Posterior vena cava (tissue), 2 donors: ENCODE measurements at regions not wholly inside any gene's neighbourhood (a gene's known extent, or its start where the extent isn't known, plus 50 kb on each side); places are given as distances from the start of the nearest gene placed in this dataset.

ENCODE experiments used
- DNase-seq: peaks from one replicate; pipeline ENCODE4 v3.0.0-alpha.2; 2020; ENCODE audit warnings: low spot score
- intact Hi-C, 2 donors: fragments of 100-400 bp; cut with DNase I; formaldehyde crosslinking; loops; one replicate each; pipeline versions ENCODE4 v1.14.1 to v1.14.2; 2022 to 2023
- donor health status: DM: yes; HTN: yes; CAD: no.
- donor health status: DM: yes; HTN: yes; CAD: no.

DNA sequence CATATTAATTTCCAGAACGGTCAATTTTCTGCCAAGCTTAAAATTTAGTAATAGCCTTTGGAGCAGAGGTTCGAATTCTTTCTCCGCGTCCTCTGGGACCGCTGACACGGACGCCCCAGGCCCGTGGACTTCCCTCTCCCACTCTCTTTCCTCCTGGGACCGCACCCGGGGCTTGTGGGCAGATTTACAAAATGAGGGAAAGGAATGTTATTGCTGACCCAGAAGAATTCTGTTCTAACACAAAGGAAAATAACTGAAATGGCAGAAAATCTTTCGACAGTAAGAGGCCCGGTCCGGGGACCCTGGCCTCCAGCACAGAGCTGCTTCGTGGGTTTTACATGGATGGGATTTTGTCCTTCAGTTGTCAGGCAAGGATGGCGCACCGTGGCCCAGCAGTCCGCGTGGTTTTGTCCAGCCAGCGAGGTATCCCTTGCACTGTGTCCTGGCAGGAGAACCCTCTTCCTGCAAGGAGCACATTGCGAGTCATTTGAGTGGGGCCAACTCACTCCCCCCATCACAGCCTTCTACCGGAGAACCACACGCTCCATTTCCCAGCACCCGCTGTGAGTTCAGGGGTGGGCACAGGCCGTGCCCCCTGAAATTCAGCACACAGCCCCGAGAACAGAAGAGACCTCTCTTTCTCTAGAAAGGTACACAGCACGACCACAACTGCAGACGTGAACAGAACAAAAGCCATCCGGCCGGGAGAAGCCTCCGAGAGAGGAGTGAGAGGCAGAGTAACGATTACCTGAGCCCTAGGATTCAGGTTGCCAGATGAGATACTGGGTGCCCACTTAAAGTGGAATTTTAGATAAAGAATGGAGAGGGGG lies 106.0 kb upstream of the AFDN start:
- intact Hi-C loops, result no loop called here
- DNase-seq, result no peak

DNA sequence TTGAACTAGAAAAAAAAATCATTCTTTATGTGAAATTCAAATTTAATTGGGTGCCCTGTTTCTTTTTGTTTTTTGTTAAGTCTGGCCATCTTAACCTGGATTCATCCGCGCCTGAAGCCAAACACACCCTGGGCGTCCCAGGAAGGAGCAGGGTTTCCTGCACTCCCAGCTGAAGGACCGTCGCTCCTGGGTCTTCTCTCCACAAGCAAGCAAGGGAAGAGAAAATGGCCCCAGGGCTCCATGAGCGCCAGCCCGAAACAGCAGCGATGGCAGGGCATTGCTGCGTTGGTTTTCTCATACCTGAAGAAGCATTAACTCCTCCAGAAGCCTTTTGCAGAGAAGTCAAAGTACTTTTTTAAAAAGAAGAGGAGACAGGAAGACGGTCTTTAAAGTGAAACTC lies 105.4 kb upstream of the AFDN start:
- no peak for DNase-seq
- intact Hi-C loops, result no loop called here

DNA sequence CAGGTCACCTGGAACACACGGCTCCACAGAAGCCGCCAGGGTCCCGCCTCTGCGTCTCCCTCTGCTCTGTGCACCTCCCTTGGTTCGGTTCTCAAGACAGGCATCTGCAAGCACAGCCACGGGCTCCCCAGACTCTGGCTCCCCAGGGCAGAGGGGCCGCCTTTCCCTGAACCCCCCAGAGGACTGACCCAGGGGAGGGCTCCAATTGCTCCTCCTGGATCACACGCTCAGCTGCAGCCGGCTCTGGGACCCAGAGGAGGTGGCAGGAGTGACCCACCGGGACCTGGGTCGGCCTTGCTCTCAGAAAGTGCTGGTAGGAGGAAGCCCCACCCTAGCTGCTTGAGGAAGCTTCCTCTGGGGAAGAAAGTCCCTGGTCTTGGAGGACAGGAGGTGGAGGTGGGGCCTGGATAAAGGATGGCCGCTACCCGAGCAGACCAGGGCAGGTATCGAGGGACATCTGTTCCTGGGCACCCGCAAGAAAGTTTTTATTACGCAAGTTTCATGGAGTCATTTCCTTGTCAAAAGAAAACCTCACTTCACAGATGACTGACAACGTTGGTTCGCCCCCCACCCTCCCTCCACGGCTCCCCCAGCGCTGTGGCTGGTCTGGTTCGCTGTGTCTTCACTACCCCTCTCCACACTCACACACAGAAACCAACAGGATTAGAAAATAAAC lies 103.9 kb upstream of the AFDN start:
- DNase-seq, result no peak
- intact Hi-C loops, result no loop called here

DNA sequence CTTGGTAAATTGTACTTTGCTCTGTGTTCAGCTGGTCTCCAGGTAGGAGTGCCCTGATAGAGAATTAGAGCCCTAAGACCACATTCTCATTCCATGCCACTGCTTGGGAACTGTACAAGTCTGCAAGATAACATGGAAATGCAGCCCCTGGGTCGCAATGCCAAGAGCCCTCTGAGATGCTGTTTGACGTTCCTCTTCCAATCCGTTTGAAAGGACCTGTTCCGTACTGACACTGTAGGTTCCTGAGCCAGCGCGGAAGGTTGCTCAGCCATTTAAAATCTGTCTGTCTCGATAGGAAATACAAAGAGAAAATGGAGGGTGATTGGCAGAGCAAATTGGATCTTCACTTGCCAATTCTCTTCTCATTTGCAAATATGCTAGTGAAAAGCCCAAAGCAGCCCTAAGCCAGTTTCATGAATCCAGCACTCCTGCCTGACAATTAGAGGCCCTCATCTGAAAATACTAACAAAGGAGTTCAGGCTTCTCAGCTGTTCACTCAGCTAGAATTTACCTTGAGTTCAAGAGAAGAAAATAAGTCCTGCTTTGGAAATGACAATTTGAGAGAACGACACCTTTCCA lies 100.6 kb upstream of the AFDN start:
- intact Hi-C loops, result no loop called here

DNA sequence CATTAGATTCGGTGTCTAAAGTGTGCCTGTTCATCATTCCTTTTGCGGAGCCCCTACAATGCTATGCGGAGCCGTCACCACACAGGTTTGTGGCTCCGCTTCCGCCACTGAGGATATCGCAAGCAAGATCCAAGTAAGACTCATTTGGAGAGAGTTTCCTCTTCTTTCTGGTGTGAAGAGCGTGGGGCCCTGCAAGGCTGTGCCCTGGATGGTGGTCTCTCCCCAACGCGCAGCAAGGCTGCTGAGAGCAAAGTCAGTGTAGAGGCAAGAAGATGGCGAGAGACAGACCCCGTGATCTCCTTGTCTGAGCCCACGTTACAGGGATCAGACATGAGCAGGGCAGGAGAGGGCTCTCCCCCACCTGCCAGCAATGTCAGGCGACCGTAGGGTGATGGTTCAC lies 96.3 kb upstream of the AFDN start:
- intact Hi-C loops, result no loop called here
- no peak for DNase-seq

More for the DNA sequence above, 100.6 kb upstream of the AFDN start:
- no peak for DNase-seq

DNA sequence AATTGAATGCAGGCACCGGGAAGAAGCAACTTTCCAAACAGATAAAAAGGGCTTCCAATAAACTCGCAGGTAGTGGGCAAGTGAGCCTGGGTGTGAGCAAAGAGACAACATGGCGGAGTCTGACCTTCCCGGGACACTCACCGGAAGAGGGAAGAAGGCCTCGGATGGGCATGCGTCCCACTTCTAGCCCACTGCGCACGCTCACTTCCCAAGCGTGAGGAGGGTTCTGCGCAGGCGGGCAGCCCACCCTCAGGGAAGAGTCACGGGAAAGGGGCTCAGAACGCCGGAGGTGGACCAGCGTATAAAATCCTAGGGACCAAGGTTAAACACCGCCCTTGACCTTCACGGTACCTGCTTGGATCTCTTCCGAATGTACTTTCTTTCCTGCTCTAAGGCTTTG lies 95.5 kb upstream of the AFDN start:
- DNase-seq, result no peak
- intact Hi-C loops, result no loop called here

DNA sequence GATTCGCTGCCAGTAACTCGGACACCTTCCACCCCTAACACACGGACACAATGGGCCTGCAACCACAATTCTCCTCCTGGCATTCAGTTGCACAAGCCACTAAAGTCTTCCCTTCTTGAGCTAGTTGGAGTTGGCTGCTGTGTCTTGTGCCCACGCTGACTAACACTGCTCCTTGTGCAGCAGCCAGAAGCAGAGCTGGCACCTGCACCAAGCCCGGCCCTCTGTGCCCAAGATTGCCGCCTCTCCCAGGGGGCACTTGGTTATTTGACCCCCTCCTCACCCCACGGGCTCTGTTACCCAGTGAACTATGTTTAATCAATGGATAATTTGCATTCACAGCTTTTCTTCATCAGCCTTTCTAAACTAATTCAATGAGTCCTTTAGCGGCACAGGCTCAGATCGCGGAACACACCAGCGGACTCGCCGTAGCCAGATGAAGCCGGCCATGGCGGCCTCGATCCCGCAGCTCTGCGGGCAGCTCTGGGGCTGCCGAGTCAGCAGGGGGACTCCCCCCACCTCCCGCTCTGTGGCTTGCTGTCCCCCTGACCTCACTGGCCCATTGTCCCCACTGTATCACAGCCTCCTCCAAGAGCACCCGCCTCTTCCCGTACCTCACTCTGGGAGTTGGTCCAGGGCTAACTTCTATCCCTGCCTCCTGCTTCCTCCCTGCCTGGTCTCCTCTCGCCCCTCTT lies 94.8 kb upstream of the AFDN start:
- intact Hi-C loops, result no loop called here
- DNase-seq, result no peak

DNA sequence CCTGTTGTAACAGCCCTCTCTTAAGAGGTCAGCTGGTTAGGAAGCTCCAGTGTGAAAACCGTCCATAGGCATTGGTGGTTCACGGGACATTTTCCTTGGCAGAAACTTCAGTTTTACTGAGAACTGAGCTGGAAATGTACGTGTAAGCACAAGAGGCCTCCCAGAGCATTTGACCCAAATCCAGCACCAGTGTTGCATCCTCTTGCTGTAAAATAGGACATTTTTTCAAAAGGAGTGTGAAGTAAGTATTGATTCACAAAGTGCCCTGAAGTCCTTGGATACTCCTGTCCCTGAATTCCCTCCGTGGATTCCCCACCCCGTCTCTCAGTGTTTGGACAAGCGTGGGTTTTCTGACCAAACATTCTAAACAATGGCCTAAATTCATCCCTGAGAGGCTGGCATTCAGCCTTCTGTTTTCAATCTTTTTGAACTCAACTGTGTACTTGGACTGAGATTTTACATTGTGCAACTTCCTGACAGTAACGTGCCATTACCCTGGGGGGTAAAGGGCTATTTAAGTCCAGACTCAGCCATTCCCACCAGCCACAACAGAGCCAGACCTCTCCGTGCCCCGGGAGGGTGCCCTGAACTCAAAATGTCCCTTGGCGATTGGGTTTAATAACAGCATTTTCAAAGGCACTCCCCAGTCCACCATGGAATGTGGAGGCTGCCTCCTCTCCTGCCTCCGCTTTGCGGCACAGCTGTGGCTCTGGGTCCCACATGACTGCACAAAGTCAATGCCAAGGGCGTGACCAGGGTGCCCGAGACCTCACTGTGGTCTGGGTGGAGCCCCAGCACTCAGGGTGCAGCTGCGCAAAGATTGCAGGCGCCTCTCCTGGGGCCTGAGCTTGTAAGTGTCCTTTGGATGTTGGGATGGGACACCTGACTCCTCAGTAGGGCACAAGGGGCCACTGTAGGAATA lies 92.7 kb upstream of the AFDN start:
- intact Hi-C loops, result no loop called here
- no peak for DNase-seq

DNA sequence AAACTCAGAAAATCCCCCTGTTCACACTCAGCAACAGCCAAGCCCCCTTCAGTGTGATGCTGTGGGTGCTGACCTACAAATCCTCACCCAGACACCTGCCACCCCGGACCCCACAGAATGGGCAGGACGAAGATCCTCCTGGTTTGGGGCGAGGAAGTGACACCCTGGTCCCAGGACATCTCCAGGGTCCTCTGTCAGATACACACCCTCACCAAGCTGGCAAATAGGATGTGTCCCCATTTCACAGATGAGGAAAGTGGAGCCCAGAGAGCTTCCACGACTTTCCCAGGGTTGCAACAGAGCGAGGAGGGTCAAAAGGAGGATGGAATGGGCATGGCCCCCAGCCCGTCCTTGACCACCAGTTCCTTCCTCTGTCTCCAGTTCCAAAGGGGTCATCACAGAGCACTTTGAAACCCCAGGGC lies 92.0 kb upstream of the AFDN start:
- intact Hi-C loops, result no loop called here

DNA sequence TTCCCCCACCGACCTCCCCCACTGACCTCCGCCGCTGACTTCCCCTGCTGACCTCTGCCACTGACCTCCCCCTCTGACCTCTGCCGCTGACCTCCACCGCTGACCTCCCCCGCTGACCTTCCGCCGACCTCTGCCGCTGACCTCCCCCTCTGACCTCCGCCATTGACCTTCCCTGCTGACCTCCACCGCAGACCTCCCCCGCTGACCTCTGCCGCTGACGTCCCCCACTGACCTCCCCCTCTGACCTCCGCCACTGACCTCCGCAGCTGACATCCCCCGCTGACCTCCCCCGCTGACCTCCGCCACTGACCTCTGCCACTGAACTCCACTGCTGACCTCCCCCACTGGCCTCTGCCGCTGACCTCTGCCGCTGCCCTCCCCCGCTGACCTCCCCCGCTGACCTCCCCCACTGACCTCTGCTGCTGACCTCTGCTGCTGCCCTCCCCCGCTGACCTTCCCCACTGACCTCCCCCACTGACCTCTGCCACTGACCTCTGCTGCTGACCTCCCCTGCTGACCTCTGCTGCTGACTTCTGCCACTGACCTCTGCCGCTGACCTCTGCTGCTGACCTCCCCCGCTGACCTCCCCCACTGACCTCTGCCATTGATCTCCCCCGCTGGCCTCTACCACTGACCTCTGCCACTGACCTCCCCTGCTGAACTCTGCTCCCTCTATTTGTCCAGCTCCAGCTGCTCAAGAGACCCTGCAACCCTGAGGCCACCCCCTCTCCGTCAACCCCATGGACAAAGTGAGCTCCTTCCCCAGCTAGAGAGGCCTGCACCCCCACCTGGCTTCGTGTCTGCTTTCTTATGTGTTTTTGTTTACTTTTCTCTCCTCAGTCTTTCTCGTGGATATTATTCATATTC lies 91.4 kb upstream of the AFDN start:
- intact Hi-C loops, result no loop called here
- no peak for DNase-seq

More for the DNA sequence above, 92.0 kb upstream of the AFDN start:
- no peak for DNase-seq

DNA sequence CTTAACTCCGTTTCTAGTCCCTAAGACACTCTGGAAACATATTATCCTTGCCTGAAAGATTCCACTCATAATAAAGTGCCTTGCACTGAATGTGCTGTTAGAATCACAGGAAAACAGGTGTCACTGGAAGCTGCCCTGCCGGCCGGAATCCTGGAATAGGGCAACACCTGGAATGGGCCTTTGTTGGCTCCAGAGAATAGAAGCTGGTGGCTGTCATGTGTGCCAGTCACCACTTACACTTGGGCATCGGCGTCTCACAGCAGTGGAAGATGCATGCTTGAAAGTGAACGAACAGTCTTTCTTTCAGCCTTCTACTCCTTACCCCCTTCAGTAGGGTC lies 90.8 kb upstream of the AFDN start:
- intact Hi-C loops, result no loop called here

DNA sequence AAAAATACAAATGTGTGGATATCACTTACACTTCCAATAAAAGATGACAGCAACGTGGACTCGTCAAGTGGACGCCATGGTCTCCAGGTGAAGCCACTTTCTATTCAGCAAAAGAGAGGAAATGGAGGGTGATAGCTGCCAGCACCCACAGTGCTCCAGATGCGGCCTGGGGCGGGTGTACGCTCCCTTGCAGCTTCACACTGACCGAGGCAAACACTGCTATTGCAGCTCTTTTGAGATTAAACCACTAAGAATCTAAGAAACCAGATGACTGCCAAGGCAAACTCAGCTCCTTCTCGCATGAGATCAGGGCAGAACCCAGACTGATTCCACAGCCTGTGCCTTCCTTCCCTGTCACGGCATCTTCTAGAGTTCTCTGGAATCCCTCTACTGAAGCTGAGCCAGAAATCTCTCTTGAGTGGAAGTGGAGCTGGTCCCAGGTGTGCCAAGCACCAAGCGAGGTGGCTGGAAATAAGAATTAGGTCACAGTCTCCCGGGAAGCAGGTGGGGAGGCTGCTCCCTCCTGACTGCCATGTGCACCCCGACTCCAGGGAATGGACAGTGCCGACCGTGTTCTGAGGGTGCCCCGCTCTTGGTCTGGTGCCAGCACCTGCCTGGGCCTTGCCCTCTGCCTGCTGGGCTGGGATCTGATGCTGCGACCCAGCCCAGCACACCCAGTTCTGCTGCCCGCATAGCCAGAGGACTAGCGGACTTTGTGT lies 90.1 kb upstream of the AFDN start:
- DNase-seq, result no peak
- intact Hi-C loops, result no loop called here

More for the DNA sequence above, 90.8 kb upstream of the AFDN start:
- DNase-seq, result no peak

DNA sequence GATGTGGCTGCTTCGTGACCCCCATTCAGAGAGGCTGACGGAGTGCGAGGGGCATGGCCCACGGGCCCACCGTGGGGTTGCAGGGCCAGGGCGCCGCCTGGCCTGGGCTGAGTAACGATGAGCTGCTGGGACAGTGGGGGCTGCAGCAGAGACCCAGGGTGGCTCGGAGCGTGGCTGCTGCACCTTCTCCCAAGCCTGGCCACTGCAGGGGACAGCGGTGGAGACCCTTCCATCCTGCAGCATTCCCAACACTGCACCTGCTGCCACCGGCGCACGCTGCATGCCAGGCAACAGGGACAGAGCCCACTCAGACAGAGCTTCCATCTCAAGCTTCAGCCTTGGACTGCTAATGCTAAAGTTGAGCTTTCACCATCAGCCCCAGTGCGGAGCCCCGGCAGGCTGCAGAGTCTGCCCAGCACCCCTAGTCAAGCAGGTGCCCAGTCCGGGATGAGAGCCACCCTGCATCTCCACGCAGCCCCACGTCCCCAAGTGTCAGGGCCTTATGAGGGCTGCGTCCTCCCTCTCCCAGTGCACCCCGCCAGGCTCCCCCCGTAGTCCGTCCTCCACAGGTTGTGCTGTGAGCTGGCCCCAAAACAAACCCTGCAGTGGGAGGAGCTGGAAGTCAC lies 89.4 kb upstream of the AFDN start:
- no peak for DNase-seq
- intact Hi-C loops, result no loop called here

DNA sequence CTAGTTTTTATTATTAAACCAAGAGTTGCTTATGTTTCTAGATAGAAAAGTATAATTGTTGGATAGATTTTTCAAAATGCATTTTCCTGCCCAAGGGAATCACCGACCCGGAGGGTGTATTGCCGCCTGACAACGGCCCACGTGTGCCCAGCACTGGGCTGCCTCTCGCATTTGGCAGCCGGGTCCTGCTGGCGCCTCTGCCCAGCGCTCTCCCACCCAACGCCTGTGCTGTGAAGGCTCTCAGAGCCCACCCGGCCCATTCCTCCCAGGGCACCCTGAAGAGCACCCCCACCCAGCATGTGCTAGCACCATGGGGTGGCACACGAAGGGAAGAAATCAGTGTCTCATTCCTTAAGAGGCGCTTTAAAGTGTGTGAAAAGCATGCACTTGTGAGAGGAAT lies 88.3 kb upstream of the AFDN start:
- intact Hi-C loops, result no loop called here
- no peak for DNase-seq

DNA sequence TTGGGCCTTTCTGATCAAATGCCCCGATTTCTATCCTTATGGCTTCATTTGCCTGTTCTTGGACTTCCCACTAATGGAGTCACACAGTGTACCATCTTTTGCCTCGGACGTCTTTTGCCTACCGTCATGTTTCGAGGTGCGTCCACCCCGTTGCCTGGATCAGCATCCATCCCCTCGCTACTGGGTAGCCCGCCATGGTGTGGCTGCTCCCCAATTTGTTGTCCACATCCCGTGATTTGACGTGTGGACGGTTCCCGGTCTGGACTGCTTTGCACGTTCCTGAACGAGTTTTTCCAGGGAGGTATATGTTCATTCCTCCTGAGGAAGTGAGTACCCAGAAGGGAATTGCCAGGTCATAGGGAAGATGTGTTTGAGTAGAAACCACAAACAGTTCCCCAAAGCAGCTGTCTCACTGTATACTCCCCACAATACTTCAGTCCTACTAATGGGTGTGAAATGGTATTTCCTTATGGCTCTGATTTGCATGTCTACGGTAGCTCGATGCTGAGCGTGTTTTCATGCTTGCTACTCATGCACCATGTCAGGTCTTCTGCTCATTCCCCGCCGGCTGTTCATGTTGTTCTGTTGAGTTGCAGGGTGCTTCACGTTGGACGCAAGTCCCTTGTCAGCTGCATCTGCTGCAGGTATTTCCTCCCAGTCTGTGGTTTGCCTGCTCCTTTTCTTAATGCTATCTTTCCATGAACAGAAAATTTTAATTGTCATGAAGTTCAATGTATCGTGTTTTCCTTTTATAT lies 86.8 kb upstream of the AFDN start:
- no peak for DNase-seq
- intact Hi-C loops, result no loop called here

DNA sequence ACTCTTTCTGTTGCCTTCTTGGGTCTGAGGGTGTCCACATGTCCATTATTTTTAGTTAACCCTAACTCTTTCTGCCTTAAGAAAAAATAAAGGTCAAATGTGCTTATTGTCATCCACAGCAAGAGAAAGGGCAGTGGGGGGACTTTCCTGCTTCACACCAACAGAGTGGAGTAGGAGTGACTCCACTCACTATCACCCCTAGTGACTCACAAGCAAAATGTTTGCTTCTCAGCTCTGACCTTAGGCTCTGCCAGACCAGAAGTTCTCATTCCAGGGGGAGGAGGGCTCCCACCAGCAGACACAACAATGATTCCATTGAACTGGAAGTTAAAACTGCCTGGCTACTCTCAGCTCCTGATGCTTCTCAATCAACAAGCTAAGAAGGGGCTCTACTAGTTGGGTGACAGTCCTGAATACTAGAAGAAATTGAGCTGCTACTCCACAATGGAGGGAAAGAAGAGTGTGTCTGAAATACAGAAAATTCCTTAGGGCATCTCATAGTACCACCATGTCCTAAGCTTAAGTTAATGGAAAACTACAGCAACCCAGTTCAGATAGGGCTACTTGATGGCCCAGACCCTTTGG lies 83.9 kb upstream of the AFDN start:
- intact Hi-C loops, result no loop called here

More for the DNA sequence above, 83.9 kb upstream of the AFDN start:
- DNase-seq, result no peak
